ENCODE measurements at regions not wholly inside any gene's neighbourhood (a gene's known extent, or its start where the extent isn't known, plus 50 kb on each side); places are given as distances from the start of the nearest gene placed in this dataset.

DNA sequence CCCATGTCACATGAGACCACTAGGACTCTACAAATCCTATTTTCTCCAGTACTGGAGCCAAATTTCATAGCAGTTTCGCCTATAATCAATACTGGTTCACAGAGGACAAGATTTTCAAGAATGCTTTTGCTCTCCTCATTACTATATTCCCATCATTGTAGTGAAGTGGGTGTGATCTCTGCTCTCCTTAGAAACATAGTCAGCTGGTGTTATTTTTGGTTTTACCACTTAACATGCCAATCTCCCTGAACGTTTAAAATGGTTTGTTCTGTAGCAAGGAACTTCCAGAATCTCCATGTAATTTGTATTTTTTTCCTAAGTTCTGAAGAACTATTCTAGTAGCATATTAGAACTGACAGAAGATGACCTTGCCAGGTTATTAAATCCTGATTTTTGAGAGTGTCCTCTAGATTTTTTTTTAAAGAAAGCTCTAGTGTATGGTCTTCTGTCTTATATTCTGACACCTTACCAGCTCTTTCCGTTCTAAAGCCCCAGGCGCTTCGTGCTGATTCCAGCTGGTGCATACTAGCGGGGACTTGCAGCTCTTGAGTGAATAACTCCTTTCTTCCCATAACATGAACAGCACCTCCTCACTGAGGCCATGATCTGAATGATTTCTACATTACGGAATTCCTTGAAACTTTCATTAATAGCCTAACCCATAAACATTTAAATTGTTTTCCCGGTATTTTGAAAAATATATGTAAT, 1372.9 kb downstream of the TECRL start:
- no peak overlapping the region for H2BK5ac ChIP-seq (ENCODE audit: insufficient read length, low read length)
- no peak for DNase-seq
- H3K4me1 Mint-ChIP-seq, result no peaks in the 10 kb centered on the region
- no peak overlapping the region for H2BK120ac ChIP-seq (ENCODE audit: low read depth, low read length, poor library complexity, severe bottlenecking)
- no peak overlapping the region for H2AFZ ChIP-seq (ENCODE audit: low read length)
- no peak overlapping the region for H3K27ac Mint-ChIP-seq
- 0 out of 7 replicates have a peak, but pooled peaks cover 0 to 1% (median 0%) of the 10 kb centered on the region in 3 experiments for H3K36me3 Mint-ChIP-seq (ENCODE audit: insufficient read depth in 1 of 3, low read depth in 3 of 3)
- no peaks in the 10 kb centered on the region for H3K79me2 ChIP-seq (ENCODE audit: insufficient read depth, low read length)
- no peak overlapping the region for H3T11ph ChIP-seq (ENCODE audit: low read length)
- TF ChIP-seq, protein P1, sequence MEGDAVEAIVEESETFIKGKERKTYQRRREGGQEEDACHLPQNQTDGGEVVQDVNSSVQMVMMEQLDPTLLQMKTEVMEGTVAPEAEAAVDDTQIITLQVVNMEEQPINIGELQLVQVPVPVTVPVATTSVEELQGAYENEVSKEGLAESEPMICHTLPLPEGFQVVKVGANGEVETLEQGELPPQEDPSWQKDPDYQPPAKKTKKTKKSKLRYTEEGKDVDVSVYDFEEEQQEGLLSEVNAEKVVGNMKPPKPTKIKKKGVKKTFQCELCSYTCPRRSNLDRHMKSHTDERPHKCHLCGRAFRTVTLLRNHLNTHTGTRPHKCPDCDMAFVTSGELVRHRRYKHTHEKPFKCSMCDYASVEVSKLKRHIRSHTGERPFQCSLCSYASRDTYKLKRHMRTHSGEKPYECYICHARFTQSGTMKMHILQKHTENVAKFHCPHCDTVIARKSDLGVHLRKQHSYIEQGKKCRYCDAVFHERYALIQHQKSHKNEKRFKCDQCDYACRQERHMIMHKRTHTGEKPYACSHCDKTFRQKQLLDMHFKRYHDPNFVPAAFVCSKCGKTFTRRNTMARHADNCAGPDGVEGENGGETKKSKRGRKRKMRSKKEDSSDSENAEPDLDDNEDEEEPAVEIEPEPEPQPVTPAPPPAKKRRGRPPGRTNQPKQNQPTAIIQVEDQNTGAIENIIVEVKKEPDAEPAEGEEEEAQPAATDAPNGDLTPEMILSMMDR (conservative IDR thresholded peaks at IDR 0.05), result no peak
- no peak overlapping the region for H3K56ac ChIP-seq (ENCODE audit: insufficient read length, low read depth, low read length)
- no peak overlapping the region for H3K4me2 ChIP-seq (ENCODE audit: insufficient read depth, insufficient read length, low read length)
- H3K18ac ChIP-seq (ENCODE audit: insufficient read length, low read depth, low read length), result no peak overlapping the region
- H3K4me3 Mint-ChIP-seq, result no peak overlapping the region
- H3K27me3 ChIP-seq (ENCODE audit: insufficient read depth, low read length), result no peaks in the 10 kb centered on the region
- WGBS (ENCODE audit: extremely low coverage, insufficient read length, low lambda C conversion rate), result no CpG with 5 or more reads among the region's 8 CpGs
- no peaks in the 10 kb centered on the region; a peak in 3 of 5 replicates for H3K9me3 Mint-ChIP-seq
- H3K79me1 ChIP-seq (ENCODE audit: insufficient read depth, low read depth, low read length, poor library complexity, severe bottlenecking), result no peaks in the 10 kb centered on the region
- no peak overlapping the region for H4K8ac ChIP-seq (replicated peaks; ENCODE audit: insufficient read length, low read depth, low read length)
- H4K5ac ChIP-seq (ENCODE audit: insufficient read length, low read depth, low read length), result no peak overlapping the region
- no peaks in the 10 kb centered on the region for H3K4me1 ChIP-seq (ENCODE audit: insufficient read depth, low read length)
- no peak overlapping the region for H2BK12ac ChIP-seq (ENCODE audit: insufficient read length, low read depth, low read length)
- H4K91ac ChIP-seq (ENCODE audit: insufficient read length, low read depth, low read length), result no peak overlapping the region
- H3K23me2 ChIP-seq (ENCODE audit: insufficient read length, low read depth, low read length, poor library complexity, severe bottlenecking), result no peaks in the 10 kb centered on the region
- H3K27ac ChIP-seq (ENCODE audit: insufficient read length, low read depth, low read length), result no peak overlapping the region
- H4K20me1 ChIP-seq (ENCODE audit: control insufficient read depth, insufficient read depth, insufficient read length), result no peaks in the 10 kb centered on the region
- no peaks in the 10 kb centered on the region for H3K9me3 ChIP-seq (ENCODE audit: control insufficient read depth, low read depth, low read length)
- no peak overlapping the region for H2BK15ac ChIP-seq (ENCODE audit: low read depth, low read length)
- H3K14ac ChIP-seq (ENCODE audit: insufficient read depth, low read length), result no peak overlapping the region
- H2AK5ac ChIP-seq (ENCODE audit: insufficient read length, low read length), result no peak overlapping the region
- no peak overlapping the region for H3K23ac ChIP-seq (ENCODE audit: insufficient read length, low read depth, low read length)
- H2BK20ac ChIP-seq (ENCODE audit: low read depth, low read length, poor library complexity, severe bottlenecking), result no peak overlapping the region
- no peak overlapping the region for H3K9ac ChIP-seq (ENCODE audit: extremely low read depth, insufficient read length, low read length)
- no peaks in the 10 kb centered on the region for H3K27me3 Mint-ChIP-seq (ENCODE audit: low read depth)
- no peak overlapping the region for H3K4ac ChIP-seq (ENCODE audit: low read depth, low read length)

All from H9 (cell line).